Esophagus squamous epithelium (tissue), 5 donors: ENCODE measurements at regions not wholly inside any gene's neighbourhood (a gene's known extent, or its start where the extent isn't known, plus 50 kb on each side); places are given as distances from the start of the nearest gene placed in this dataset.

Experiments
- DNase-seq: peaks from one replicate; lab custom pipeline; 2025; lab: John Stamatoyannopoulos, UW
- H3K27ac ChIP-seq, 4 donors: fragments of 200-600 bp; sonication (generic); one replicate each; pipeline ENCODE4 v1.5.1; 2016 to 2019; ENCODE audit warnings: mild to moderate bottlenecking in 1 of 4
- H3K27me3 ChIP-seq, 4 donors: fragments of 200-600 bp; sonication (generic); 1 replicate in 3 of 4; 2 replicates in 1 of 4; pipeline versions ENCODE4 v1.5.1 to v1.6.0; 2017 to 2021; ENCODE audit warnings: antibody characterized with exemption in 1 of 4
- H3K36me3 ChIP-seq, 3 donors: fragments of 200-600 bp; sonication (generic); one replicate each; pipeline ENCODE4 v1.5.1; 2016 to 2019
- H3K4me1 ChIP-seq, 3 donors: fragments of 200-600 bp; sonication (generic); one replicate each; pipeline ENCODE4 v1.5.1; 2017 to 2019
- H3K4me3 ChIP-seq, 4 donors: fragments of 200-600 bp; sonication (generic); 1 replicate in 3 of 4; 2 replicates in 1 of 4; pipeline ENCODE4 v1.5.1; 2016 to 2019; ENCODE audit warnings: mild to moderate bottlenecking in 2 of 4, moderate library complexity in 1 of 4
- H3K9me3 ChIP-seq, 3 donors: fragments of 200-600 bp; sonication (generic); one replicate each; pipeline ENCODE4 v1.5.1; 2016 to 2019
- POLR2A ChIP-seq, 4 donors: fragments of 450-650 bp; IDR thresholded peaks; one replicate each; pipeline ENCODE4 v1.6.1; 2017; ENCODE audit warnings: antibody characterized with exemption in 4 of 4, mild to moderate bottlenecking in 4 of 4, moderate library complexity in 3 of 4
- WGBS, 2 donors: methylation state at CpG; one replicate each; pipeline ENCODE4 v1.1.5; 2018; 5-methylcytosine and 5-hydroxymethylcytosine counted together
- intact Hi-C: fragments of 100-400 bp; cut with DNase I; formaldehyde crosslinking; loops from one replicate; pipeline ENCODE4 v1.15.0; 2022
- TF ChIP-seq, protein P1 (sequence below), 6 experiments: fragments of 450-650 bp in 4 of 6; fragments of 200-600 bp in 2 of 6; sonication (generic) in 2 of 6; IDR thresholded peaks; one replicate each; pipeline ENCODE4 v1.5.1; 2016 to 2019; ENCODE audit warnings: antibody characterized with exemption in 6 of 6, mild to moderate bottlenecking in 4 of 6, moderate library complexity in 4 of 6
- donor health status: DM: yes; HTN: yes; CAD: no.

- no peak overlapping the region for H3K4me3 ChIP-seq
- H3K36me3 ChIP-seq: no peaks in the 10 kb centered on the region
- DNase-seq: no peak
- 27 to 35% methylated on average over 2 of the region's 2 CpGs for WGBS, 2 donors
- H3K27me3 ChIP-seq: no peaks in the 10 kb centered on the region
- H3K4me1 ChIP-seq: no peaks in the 10 kb centered on the region
- no peak overlapping the region for H3K27ac ChIP-seq
- TF ChIP-seq POLR2A (IDR thresholded peaks at IDR 0.05): no peak
- TF ChIP-seq, protein P1, sequence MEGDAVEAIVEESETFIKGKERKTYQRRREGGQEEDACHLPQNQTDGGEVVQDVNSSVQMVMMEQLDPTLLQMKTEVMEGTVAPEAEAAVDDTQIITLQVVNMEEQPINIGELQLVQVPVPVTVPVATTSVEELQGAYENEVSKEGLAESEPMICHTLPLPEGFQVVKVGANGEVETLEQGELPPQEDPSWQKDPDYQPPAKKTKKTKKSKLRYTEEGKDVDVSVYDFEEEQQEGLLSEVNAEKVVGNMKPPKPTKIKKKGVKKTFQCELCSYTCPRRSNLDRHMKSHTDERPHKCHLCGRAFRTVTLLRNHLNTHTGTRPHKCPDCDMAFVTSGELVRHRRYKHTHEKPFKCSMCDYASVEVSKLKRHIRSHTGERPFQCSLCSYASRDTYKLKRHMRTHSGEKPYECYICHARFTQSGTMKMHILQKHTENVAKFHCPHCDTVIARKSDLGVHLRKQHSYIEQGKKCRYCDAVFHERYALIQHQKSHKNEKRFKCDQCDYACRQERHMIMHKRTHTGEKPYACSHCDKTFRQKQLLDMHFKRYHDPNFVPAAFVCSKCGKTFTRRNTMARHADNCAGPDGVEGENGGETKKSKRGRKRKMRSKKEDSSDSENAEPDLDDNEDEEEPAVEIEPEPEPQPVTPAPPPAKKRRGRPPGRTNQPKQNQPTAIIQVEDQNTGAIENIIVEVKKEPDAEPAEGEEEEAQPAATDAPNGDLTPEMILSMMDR (IDR thresholded peaks at IDR 0.05): no peak
- H3K9me3 ChIP-seq: peaks cover 0 to 10% (median 0%) of the 10 kb centered on the region in 3 donors
- intact Hi-C loops: no loop called here
These were observed 164.9 kb upstream of the INHBA start for GRCh38 chr7:41867639-41868280.

GRCh38 chr7:41862261-41862660 is 159.4 kb upstream of the INHBA start:
- no peaks in the 10 kb centered on the region for H3K4me1 ChIP-seq
- H3K4me3 ChIP-seq: no peak overlapping the region
- H3K9me3 ChIP-seq: peaks cover 0 to 10% (median 0%) of the 10 kb centered on the region in 3 donors
- H3K36me3 ChIP-seq: no peaks in the 10 kb centered on the region
- H3K27me3 ChIP-seq: no peaks in the 10 kb centered on the region
- intact Hi-C loops: no loop called here
- H3K27ac ChIP-seq: no peak overlapping the region
- TF ChIP-seq, protein P1 (IDR thresholded peaks at IDR 0.05): no peak
- TF ChIP-seq POLR2A (IDR thresholded peaks at IDR 0.05): no peak
- 63% methylated on average over 2 of the region's 2 CpGs for WGBS, 2 donors
- no peak for DNase-seq

DNA sequence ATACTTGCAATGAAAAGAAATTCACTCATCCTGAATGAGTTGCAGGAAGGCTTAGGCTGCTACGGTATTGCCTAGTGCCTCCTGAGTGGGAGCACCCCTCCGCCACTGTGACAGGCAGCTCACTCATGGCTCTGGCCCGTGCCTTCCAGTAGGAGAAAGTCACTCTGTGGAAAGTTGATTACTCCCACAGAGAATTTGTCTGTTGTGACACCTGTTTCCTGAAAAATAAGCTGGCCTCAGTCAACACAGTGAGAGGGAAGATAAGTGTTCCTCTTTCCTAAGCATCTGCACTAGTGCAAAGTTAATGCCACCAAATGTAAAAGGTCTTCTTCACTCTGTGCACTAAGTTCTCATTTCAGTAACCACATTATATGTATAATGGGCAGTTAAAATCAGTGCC is 158.8 kb upstream of the INHBA start:
- Histone ChIP-seq H3K9me3 (peaks cover 0 to 10% (median 0%) of the 10 kb centered on the region in 3 donors), H3K4me3 (no peak overlapping the region), H3K27ac (no peak overlapping the region), H3K36me3 (no peaks in the 10 kb centered on the region), H3K27me3 (no peaks in the 10 kb centered on the region), H3K4me1 (no peaks in the 10 kb centered on the region)
- 38 to 59% methylated on average over 3 of the region's 3 CpGs for WGBS, 2 donors
- TF ChIP-seq, protein P1 (IDR thresholded peaks at IDR 0.05): no peak
- no peak for TF ChIP-seq POLR2A (IDR thresholded peaks at IDR 0.05)
- intact Hi-C loops: no loop called here
- no peak for DNase-seq

DNA sequence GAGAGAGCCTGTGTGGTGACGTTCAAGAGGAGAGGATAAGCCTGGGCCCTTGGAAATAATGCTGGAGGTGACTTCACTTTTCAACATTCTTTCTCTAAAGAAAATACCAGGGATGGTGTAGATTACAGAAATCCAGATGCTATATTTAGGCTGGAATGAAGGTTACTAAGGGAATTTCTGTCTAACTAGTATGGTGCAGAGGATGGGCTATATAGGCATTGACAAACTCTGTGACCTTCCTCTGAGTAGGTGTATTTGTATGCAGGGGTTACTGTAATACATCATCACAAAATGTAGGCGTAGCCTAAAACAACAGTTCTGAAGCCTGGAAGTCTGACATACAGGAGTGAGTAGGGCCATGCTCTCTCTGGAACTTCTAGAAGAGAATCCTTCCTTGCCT is 155.3 kb upstream of the INHBA start:
- Histone ChIP-seq H3K27ac (no peak overlapping the region), H3K4me1 (no peaks in the 10 kb centered on the region), H3K4me3 (no peak overlapping the region), H3K9me3 (no peaks in the 10 kb centered on the region), H3K36me3 (no peaks in the 10 kb centered on the region), H3K27me3 (no peaks in the 10 kb centered on the region)
- no peak for DNase-seq
- 79 to 83% methylated on average over 2 of the region's 2 CpGs for WGBS, 2 donors
- intact Hi-C loops: no loop called here
- TF ChIP-seq, protein P1 (IDR thresholded peaks at IDR 0.05): no peak
- no peak for TF ChIP-seq POLR2A (IDR thresholded peaks at IDR 0.05)

GRCh38 chr7:41855798-41856197 is 152.9 kb upstream of the INHBA start:
- DNase-seq: no peak
- Histone ChIP-seq H3K36me3 (no peaks in the 10 kb centered on the region), H3K27me3 (no peaks in the 10 kb centered on the region), H3K4me1 (no peaks in the 10 kb centered on the region), H3K9me3 (no peaks in the 10 kb centered on the region), H3K27ac (no peak overlapping the region), H3K4me3 (no peak overlapping the region)
- intact Hi-C loops: no loop called here
- 79 to 91% methylated on average over 1 of the region's 1 CpG for WGBS, 2 donors
- TF ChIP-seq, protein P1 (IDR thresholded peaks at IDR 0.05): no peak
- TF ChIP-seq POLR2A (IDR thresholded peaks at IDR 0.05): no peak
